HCT116 (cell line): ENCODE measurements at regions not wholly inside any gene's neighbourhood (a gene's known extent, or its start where the extent isn't known, plus 50 kb on each side); places are given as distances from the start of the nearest gene placed in this dataset.
"Not testable (repeated sequence)": the region's sequence is repeated elsewhere in the genome, so short reads cannot be mapped to it uniquely, and the experiment has no call there.

ENCODE experiments used
- ATAC-seq: fragments of 200-7000 bp; cut with Tn5 transposase; 2 replicates; pipeline ENCODE4 v1.9.1; 2020; ENCODE audit warnings: mild to moderate bottlenecking, moderate library complexity
- BruUV-seq: library from RNA; stranded (reverse); fragments of 400-500 nt; replicated peaks from 2 replicates; lab custom pipeline; 2021; lab: Mats Ljungman, UMichigan
- CTCF ChIA-PET: fragments of 300-600 bp; sonication (Branson Sonifier 250); formaldehyde crosslinking; loops from one replicate; lab custom pipeline; 2021; ENCODE audit warnings: antibody characterized with exemption; lab: Charles Lee
- POLR2A ChIA-PET: fragments of 300-600, 350-600 bp; sonication (Branson Sonifier 250); formaldehyde crosslinking; loops from one replicate; lab custom pipeline; 2021; ENCODE audit warnings: antibody characterized with exemption; lab: Charles Lee
- RAD21 ChIA-PET, 2 experiments: fragments of 300-600 bp; sonication (Branson Sonifier 250); formaldehyde crosslinking; loops; one replicate each; lab custom pipeline; 2023; ENCODE audit warnings: low total read pairs in 2 of 2; ENCODE audit not compliant: uncharacterized antibody in 2 of 2, unreplicated experiment in 2 of 2, low non-redundant PET in 1 of 2; lab: Charles Lee
- DNase-seq: peaks from one replicate; pipeline ENCODE4 v3.0.0-alpha.2; 2010; ENCODE audit warnings: low read depth, low spot score
- H2AFZ ChIP-seq: fragments of 200-600 bp; shearing (Covaris generic), sonication (generic); 2 replicates; pipeline ENCODE4 v1.6.1; 2017; ENCODE audit warnings: low read depth, mixed run types, mixed read lengths, antibody characterized with exemption, low read length; ENCODE audit not compliant: poor library complexity, severe bottlenecking
- H3K27ac ChIP-seq: 2 replicates; pipeline ENCODE4 v1.5.1; 2012; ENCODE audit warnings: low read depth, low read length
- H3K27me3 ChIP-seq: fragments of 200-600 bp; sonication (generic); 2 replicates; pipeline ENCODE4 v1.6.1; 2016; ENCODE audit warnings: mixed run types, low read length, mixed read lengths; ENCODE audit not compliant: insufficient read depth
- H3K36me3 ChIP-seq, 2 experiments: fragments of 200-500 bp in 1 of 2; fragments of 200-600 bp in 1 of 2; sonication (Bioruptor generic) in 1 of 2; sonication (generic) in 1 of 2; 2 replicates each; pipeline versions ENCODE4 v1.5.1 to v1.6.1; 2014 to 2016; ENCODE audit warnings: low read length in 2 of 2, inconsistent platforms in 1 of 2, mixed read lengths in 1 of 2, mixed run types in 1 of 2; ENCODE audit not compliant: insufficient read depth in 2 of 2, control insufficient read depth in 1 of 2
- H3K4me1 ChIP-seq, 2 experiments: fragments of 200-600 bp in 1 of 2; sonication (generic) in 1 of 2; 2 replicates each; pipeline versions ENCODE4 v1.5.1 to v1.6.1; 2012 to 2017; ENCODE audit warnings: low read length in 2 of 2, inconsistent platforms in 1 of 2, mild to moderate bottlenecking in 1 of 2, mixed read lengths in 1 of 2, mixed run types in 1 of 2, moderate library complexity in 1 of 2; ENCODE audit not compliant: insufficient read depth in 2 of 2, control insufficient read depth in 1 of 2
- H3K4me2 ChIP-seq: fragments of 200-600 bp; sonication (generic); 2 replicates; pipeline ENCODE4 v1.6.1; 2017; ENCODE audit warnings: mixed run types, low read length, mixed read lengths
- H3K4me3 ChIP-seq, 2 experiments: fragments of 200-600 bp in 1 of 2; sonication (generic) in 1 of 2; replicated peaks in 1 of 2; 2 replicates each; pipeline ENCODE4 v1.5.1; 2011 to 2016; ENCODE audit warnings: low read length in 2 of 2, control low read depth in 1 of 2, low read depth in 1 of 2, mild to moderate bottlenecking in 1 of 2, mixed read lengths in 1 of 2, mixed run types in 1 of 2
- H3K79me2 ChIP-seq: fragments of 200-600 bp; sonication (generic); 2 replicates; pipeline ENCODE4 v1.6.1; 2017; ENCODE audit warnings: mild to moderate bottlenecking, mixed run types, low read length, moderate library complexity, mixed read lengths; ENCODE audit not compliant: insufficient read depth
- H3K9ac ChIP-seq: fragments of 200-600 bp; sonication (generic); 2 replicates; pipeline ENCODE4 v1.6.1; 2016; ENCODE audit warnings: low read length, mixed read lengths
- H3K9me2 ChIP-seq: fragments of 200-600 bp; sonication (generic), shearing (Covaris generic); 2 replicates; pipeline ENCODE4 v1.6.1; 2017; ENCODE audit warnings: mixed run types, mild to moderate bottlenecking, moderate library complexity; ENCODE audit not compliant: insufficient read depth
- H3K9me3 ChIP-seq, 2 experiments: fragments of 200-500 bp in 1 of 2; fragments of 200-600 bp in 1 of 2; sonication (Bioruptor generic) in 1 of 2; sonication (generic) in 1 of 2; 2 replicates each; pipeline ENCODE4 v1.6.1; 2014 to 2017; ENCODE audit warnings: low read length in 2 of 2, mixed read lengths in 2 of 2, inconsistent platforms in 1 of 2, low read depth in 1 of 2, mild to moderate bottlenecking in 1 of 2, mixed run types in 1 of 2, moderate library complexity in 1 of 2; ENCODE audit not compliant: control insufficient read depth in 1 of 2, insufficient read depth in 1 of 2
- H4K20me1 ChIP-seq: fragments of 200-600 bp; sonication (generic), shearing (Covaris generic); 2 replicates; pipeline ENCODE4 v1.6.1; 2017; ENCODE audit warnings: mixed run types, mild to moderate bottlenecking, moderate library complexity; ENCODE audit not compliant: insufficient read depth
- CBX3 ChIP-seq: IDR thresholded peaks from 2 replicates; pipeline ENCODE4 v1.6.1; 2012; ENCODE audit warnings: low read depth
- EGR1 ChIP-seq: IDR thresholded peaks from 2 replicates; pipeline ENCODE4 v1.6.1; 2012; ENCODE audit warnings: low read depth
- EZH2 ChIP-seq: fragments of 200-600 bp; sonication (generic); IDR thresholded peaks from 2 replicates; pipeline ENCODE4 v1.6.1; 2017; ENCODE audit warnings: antibody characterized with exemption, mixed run types
- EZH2phosphoT487 ChIP-seq: fragments of 200-600 bp; IDR thresholded peaks from 2 replicates; pipeline ENCODE4 v1.6.1; 2018; ENCODE audit warnings: antibody characterized with exemption, borderline replicate concordance
- JUND ChIP-seq: IDR thresholded peaks from 2 replicates; pipeline ENCODE4 v1.6.1; 2012
- POLR2A ChIP-seq: IDR thresholded peaks from 2 replicates; pipeline ENCODE4 v1.7.0; 2011; ENCODE audit warnings: borderline replicate concordance; ENCODE audit not compliant: insufficient read depth, insufficient read length; ENCODE audit errors: extremely low read depth
- RAD21 ChIP-seq: IDR thresholded peaks from 2 replicates; pipeline ENCODE4 v1.6.1; 2012; ENCODE audit warnings: low read depth, mild to moderate bottlenecking
- SP1 ChIP-seq: IDR thresholded peaks from 2 replicates; pipeline ENCODE4 v1.6.1; 2012; ENCODE audit warnings: low read depth
- ZFX ChIP-seq: fragments of 450-650 bp; IDR thresholded peaks from 2 replicates; pipeline ENCODE4 v1.6.1; 2017
- intact Hi-C: fragments of 100-400 bp; cut with micrococcal nuclease; formaldehyde crosslinking; loops from 2 replicates; pipeline ENCODE4 v1.10.0; 2022
- TF ChIP-seq, protein P1 (sequence below): IDR thresholded peaks from 2 replicates; pipeline ENCODE4 v1.6.1; 2012; ENCODE audit warnings: low read depth
- TF ChIP-seq, protein P2 (sequence below): IDR thresholded peaks from 2 replicates; pipeline ENCODE4 v1.6.1; 2012
- TF ChIP-seq, protein P3 (sequence below): IDR thresholded peaks from 2 replicates; pipeline ENCODE4 v1.6.1; 2012
- TF ChIP-seq, protein P4 (sequence below), 3 experiments: fragments of 200-600 bp in 1 of 3; sonication (generic) in 1 of 3; IDR thresholded peaks in 2 of 3; conservative IDR thresholded peaks in 1 of 3; 2 replicates each; pipeline ENCODE4 v1.5.1; 2012 to 2017; ENCODE audit warnings: low read depth in 2 of 3, low read length in 2 of 3, antibody characterized with exemption in 1 of 3, borderline replicate concordance in 1 of 3, control low read depth in 1 of 3, mild to moderate bottlenecking in 1 of 3, mixed read lengths in 1 of 3, mixed run types in 1 of 3, moderate library complexity in 1 of 3; ENCODE audit not compliant: insufficient read depth in 1 of 3
- TF ChIP-seq, protein P5 (sequence below): IDR thresholded peaks from 2 replicates; pipeline ENCODE4 v1.6.1; 2011; ENCODE audit warnings: mild to moderate bottlenecking, low read length, moderate library complexity; ENCODE audit not compliant: insufficient replicate concordance; ENCODE audit errors: extremely low read depth

DNA sequence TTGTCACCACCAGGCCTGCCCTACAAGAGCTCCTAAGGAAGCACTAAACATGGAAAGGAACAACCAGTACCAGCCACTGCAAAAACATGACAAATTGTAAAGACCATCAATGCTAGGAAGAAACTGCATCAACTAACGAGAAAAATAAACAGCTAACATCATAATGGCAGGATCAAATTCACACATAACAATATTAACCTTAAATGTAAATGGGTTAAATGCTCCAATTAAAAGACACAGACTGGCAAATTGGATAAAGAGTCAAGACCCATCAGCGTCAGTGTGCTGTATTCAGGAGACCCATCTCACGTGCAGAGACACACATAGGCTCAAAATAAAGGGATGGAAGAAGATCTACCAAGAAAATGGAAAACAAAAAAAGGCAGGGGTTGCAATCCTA lies 77.0 kb upstream of the SAMSN1 start:
- RAD21 ChIA-PET, H3K79me2 ChIP-seq: not testable (repeated sequence)

DNA sequence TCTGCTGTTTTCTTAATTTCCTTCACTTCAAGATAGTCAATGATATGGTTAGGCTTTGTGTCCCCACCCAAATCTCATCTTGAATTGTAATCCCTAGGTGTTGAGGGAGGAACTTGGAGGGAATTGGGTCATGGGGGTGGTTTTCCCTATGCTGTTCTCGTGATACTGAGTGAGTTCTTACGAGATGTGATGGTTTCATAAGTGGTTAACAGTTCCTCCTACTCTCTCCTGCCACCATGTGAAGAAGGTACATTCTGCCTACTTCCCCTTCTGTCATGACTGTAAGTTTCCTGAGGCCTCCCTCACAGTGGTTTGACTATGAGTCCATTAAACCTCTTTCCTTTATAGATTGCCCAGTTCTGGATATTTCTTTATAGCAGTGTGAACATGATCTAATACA lies 74.0 kb upstream of the SAMSN1 start:
- no peak for TF ChIP-seq ZFX
- TF ChIP-seq, protein P1, sequence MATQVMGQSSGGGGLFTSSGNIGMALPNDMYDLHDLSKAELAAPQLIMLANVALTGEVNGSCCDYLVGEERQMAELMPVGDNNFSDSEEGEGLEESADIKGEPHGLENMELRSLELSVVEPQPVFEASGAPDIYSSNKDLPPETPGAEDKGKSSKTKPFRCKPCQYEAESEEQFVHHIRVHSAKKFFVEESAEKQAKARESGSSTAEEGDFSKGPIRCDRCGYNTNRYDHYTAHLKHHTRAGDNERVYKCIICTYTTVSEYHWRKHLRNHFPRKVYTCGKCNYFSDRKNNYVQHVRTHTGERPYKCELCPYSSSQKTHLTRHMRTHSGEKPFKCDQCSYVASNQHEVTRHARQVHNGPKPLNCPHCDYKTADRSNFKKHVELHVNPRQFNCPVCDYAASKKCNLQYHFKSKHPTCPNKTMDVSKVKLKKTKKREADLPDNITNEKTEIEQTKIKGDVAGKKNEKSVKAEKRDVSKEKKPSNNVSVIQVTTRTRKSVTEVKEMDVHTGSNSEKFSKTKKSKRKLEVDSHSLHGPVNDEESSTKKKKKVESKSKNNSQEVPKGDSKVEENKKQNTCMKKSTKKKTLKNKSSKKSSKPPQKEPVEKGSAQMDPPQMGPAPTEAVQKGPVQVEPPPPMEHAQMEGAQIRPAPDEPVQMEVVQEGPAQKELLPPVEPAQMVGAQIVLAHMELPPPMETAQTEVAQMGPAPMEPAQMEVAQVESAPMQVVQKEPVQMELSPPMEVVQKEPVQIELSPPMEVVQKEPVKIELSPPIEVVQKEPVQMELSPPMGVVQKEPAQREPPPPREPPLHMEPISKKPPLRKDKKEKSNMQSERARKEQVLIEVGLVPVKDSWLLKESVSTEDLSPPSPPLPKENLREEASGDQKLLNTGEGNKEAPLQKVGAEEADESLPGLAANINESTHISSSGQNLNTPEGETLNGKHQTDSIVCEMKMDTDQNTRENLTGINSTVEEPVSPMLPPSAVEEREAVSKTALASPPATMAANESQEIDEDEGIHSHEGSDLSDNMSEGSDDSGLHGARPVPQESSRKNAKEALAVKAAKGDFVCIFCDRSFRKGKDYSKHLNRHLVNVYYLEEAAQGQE = no peak
- no peak for TF ChIP-seq RAD21
- TF ChIP-seq SP1 = no peak
- TF ChIP-seq, protein P2, sequence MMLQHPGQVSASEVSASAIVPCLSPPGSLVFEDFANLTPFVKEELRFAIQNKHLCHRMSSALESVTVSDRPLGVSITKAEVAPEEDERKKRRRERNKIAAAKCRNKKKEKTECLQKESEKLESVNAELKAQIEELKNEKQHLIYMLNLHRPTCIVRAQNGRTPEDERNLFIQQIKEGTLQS = no peak
- TF ChIP-seq JUND = no peak
- TF ChIP-seq EGR1 = no peak
- TF ChIP-seq CBX3 = no peak
- TF ChIP-seq, protein P3, sequence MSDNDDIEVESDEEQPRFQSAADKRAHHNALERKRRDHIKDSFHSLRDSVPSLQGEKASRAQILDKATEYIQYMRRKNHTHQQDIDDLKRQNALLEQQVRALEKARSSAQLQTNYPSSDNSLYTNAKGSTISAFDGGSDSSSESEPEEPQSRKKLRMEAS = no peak
- TF ChIP-seq, protein P4, sequence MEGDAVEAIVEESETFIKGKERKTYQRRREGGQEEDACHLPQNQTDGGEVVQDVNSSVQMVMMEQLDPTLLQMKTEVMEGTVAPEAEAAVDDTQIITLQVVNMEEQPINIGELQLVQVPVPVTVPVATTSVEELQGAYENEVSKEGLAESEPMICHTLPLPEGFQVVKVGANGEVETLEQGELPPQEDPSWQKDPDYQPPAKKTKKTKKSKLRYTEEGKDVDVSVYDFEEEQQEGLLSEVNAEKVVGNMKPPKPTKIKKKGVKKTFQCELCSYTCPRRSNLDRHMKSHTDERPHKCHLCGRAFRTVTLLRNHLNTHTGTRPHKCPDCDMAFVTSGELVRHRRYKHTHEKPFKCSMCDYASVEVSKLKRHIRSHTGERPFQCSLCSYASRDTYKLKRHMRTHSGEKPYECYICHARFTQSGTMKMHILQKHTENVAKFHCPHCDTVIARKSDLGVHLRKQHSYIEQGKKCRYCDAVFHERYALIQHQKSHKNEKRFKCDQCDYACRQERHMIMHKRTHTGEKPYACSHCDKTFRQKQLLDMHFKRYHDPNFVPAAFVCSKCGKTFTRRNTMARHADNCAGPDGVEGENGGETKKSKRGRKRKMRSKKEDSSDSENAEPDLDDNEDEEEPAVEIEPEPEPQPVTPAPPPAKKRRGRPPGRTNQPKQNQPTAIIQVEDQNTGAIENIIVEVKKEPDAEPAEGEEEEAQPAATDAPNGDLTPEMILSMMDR (IDR thresholded peaks at IDR 0.05 in 2 of 3, conservative IDR thresholded peaks at IDR 0.05 in 1 of 3; ENCODE audit: borderline replicate concordance in 1 of 3, insufficient read depth in 1 of 3, low read depth in 2 of 3, low read length in 2 of 3) = no peak
- TF ChIP-seq POLR2A = no peak
- no peak for TF ChIP-seq EZH2
- TF ChIP-seq, protein P5, sequence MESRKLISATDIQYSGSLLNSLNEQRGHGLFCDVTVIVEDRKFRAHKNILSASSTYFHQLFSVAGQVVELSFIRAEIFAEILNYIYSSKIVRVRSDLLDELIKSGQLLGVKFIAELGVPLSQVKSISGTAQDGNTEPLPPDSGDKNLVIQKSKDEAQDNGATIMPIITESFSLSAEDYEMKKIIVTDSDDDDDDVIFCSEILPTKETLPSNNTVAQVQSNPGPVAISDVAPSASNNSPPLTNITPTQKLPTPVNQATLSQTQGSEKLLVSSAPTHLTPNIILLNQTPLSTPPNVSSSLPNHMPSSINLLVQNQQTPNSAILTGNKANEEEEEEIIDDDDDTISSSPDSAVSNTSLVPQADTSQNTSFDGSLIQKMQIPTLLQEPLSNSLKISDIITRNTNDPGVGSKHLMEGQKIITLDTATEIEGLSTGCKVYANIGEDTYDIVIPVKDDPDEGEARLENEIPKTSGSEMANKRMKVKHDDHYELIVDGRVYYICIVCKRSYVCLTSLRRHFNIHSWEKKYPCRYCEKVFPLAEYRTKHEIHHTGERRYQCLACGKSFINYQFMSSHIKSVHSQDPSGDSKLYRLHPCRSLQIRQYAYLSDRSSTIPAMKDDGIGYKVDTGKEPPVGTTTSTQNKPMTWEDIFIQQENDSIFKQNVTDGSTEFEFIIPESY = no peak
- no peak for TF ChIP-seq EZH2phosphoT487
- Histone ChIP-seq H3K27ac (no peak overlapping the region), H3K79me2 (no peaks in the 10 kb centered on the region), H3K9ac (no peak overlapping the region), H3K36me3 (no peaks in the 10 kb centered on the region), H3K9me2 (no peaks in the 10 kb centered on the region), H3K4me1 (no peaks in the 10 kb centered on the region), H3K27me3 (no peaks in the 10 kb centered on the region), H3K9me3 (no peaks in the 10 kb centered on the region), H3K4me3 (no peak overlapping the region), H3K4me2 (no peak overlapping the region), H4K20me1 (no peaks in the 10 kb centered on the region), H2AFZ (no peak overlapping the region)
- CTCF ChIA-PET = no interaction called here
- intact Hi-C loops = no loop called here
- no peak for ATAC-seq
- POLR2A ChIA-PET = no interaction called here
- RAD21 ChIA-PET = no interaction called here
- no TSS peak for BruUV-seq
- DNase-seq = no peak

More for the DNA sequence above, 77.0 kb upstream of the SAMSN1 start:
- H3K9me3 ChIP-seq, H3K4me1 ChIP-seq, POLR2A ChIA-PET, H4K20me1 ChIP-seq, H3K27ac ChIP-seq, BruUV-seq, H3K36me3 ChIP-seq, H2AFZ ChIP-seq, H3K9me2 ChIP-seq, H3K9ac ChIP-seq, H3K27me3 ChIP-seq, DNase-seq, H3K4me3 ChIP-seq, CTCF ChIA-PET, ATAC-seq, intact Hi-C loops, H3K4me2 ChIP-seq: not testable (repeated sequence)
